Gastrocnemius medialis (tissue), 4 donors: ENCODE measurements at regions not wholly inside any gene's neighbourhood (a gene's known extent, or its start where the extent isn't known, plus 50 kb on each side); places are given as distances from the start of the nearest gene placed in this dataset.

Experiments used
- ATAC-seq, 2 donors: fragments of 150-250 bp; one replicate each; pipeline ENCODE4 v1.9.1; 2016
- DNase-seq, 2 donors: peaks; one replicate each; pipeline ENCODE4 v3.0.0-alpha.2; 2019
- H3K27ac ChIP-seq, 4 donors: fragments of 200-600 bp; sonication (generic); 1 replicate in 1 of 4; 2 replicates in 3 of 4; pipeline ENCODE4 v1.5.1; 2016 to 2018; ENCODE audit warnings: mild to moderate bottlenecking in 2 of 4, moderate library complexity in 1 of 4
- H3K27me3 ChIP-seq, 3 donors: fragments of 200-600 bp; sonication (generic) in 2 of 3; 1 replicate in 1 of 3; 2 replicates in 2 of 3; pipeline versions ENCODE4 v1.5.1 to v1.6.0; 2016 to 2019; ENCODE audit warnings: mild to moderate bottlenecking in 1 of 3, moderate library complexity in 1 of 3
- H3K36me3 ChIP-seq, 2 donors: fragments of 200-600 bp; sonication (generic) in 1 of 2; one replicate each; pipeline ENCODE4 v1.5.1; 2017 to 2018
- H3K4me1 ChIP-seq, 2 donors: fragments of 200-600 bp; sonication (generic) in 1 of 2; one replicate each; pipeline ENCODE4 v1.5.1; 2016 to 2017; ENCODE audit warnings: mild to moderate bottlenecking in 2 of 2
- H3K4me3 ChIP-seq, 4 donors: fragments of 200-600 bp; sonication (generic) in 3 of 4; 1 replicate in 1 of 4; 2 replicates in 3 of 4; pipeline ENCODE4 v1.5.1; 2016 to 2019; ENCODE audit warnings: mild to moderate bottlenecking in 2 of 4
- H3K9me3 ChIP-seq, 3 donors: fragments of 200-600 bp; sonication (generic) in 2 of 3; 1 replicate in 1 of 3; 2 replicates in 2 of 3; pipeline ENCODE4 v1.5.1; 2016 to 2019
- POLR2A ChIP-seq, 2 donors: fragments of 450-650 bp; IDR thresholded peaks; one replicate each; pipeline ENCODE4 v1.6.1; 2017; ENCODE audit warnings: antibody characterized with exemption in 2 of 2, mild to moderate bottlenecking in 2 of 2, moderate library complexity in 2 of 2
- in situ Hi-C, 4 donors: fragments of 200-750 bp; cut with MboI; loops; one replicate each; pipeline versions ENCODE4 v1.15.0 to v1.8.0; 2017; ENCODE audit warnings: low sequenced_read_pairs in 4 of 4
- intact Hi-C: fragments of 100-400 bp; cut with DNase I; formaldehyde crosslinking; loops from one replicate; pipeline ENCODE4 v1.15.1; 2023; ENCODE audit warnings: low total_unique reads
- TF ChIP-seq, protein P1 (sequence below), 5 experiments: fragments of 450-650 bp in 3 of 5; fragments of 200-600 bp in 2 of 5; sonication (generic) in 2 of 5; IDR thresholded peaks in 4 of 5; conservative IDR thresholded peaks in 1 of 5; 1 replicate in 4 of 5; 2 replicates in 1 of 5; pipeline ENCODE4 v1.5.1; 2016 to 2019; ENCODE audit warnings: antibody characterized with exemption in 5 of 5, mild to moderate bottlenecking in 3 of 5, moderate library complexity in 3 of 5

DNA sequence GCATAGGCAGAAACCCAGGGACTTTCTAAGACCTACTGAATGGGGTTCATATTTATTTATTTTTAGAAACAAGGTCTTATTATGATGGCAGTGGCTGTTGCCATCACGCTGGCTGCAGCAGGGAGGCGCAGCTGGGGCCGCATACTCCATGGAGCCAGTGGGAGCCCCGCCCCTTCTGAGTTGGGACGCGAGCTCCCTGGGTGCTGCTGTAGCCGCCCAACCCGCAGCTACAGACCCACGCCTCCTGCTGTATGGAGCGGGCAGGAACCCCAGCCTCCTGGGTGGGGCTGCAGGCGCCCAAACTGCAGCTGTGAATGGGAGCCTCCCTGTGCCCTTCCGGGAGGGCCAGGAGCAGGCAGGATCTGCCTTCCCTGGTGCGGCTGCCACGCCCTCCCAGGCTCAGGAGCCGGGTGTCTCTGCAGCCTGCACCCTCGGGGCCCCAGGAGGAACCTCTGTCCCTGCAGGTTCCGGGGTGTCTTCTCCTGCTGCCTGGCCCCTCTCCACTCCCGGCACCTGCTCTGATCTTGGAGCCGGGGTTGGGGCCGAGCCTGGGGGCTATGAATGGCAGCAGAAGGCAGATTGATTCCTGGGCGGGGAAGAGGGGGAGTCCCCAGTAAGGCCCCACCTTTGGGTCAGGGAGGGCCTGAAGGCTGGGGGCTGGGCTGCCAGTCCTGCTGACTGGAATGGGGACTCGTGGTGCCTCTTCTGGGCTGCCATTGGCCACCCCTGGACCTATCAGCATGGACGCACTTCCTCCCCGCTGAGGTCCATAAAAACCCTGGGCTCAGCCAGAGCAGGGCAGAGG, 66.5 kb upstream of the LRRN2 start:
- Histone ChIP-seq H3K27ac (no peak overlapping the region), H3K4me3 (no peak overlapping the region), H3K4me1 (no peaks in the 10 kb centered on the region), H3K36me3 (no peaks in the 10 kb centered on the region), H3K9me3 (no peaks in the 10 kb centered on the region), H3K27me3 (peaks cover 0 to 3% (median 0%) of the 10 kb centered on the region in 3 donors)
- in situ Hi-C loops = no loop called here
- TF ChIP-seq, protein P1, sequence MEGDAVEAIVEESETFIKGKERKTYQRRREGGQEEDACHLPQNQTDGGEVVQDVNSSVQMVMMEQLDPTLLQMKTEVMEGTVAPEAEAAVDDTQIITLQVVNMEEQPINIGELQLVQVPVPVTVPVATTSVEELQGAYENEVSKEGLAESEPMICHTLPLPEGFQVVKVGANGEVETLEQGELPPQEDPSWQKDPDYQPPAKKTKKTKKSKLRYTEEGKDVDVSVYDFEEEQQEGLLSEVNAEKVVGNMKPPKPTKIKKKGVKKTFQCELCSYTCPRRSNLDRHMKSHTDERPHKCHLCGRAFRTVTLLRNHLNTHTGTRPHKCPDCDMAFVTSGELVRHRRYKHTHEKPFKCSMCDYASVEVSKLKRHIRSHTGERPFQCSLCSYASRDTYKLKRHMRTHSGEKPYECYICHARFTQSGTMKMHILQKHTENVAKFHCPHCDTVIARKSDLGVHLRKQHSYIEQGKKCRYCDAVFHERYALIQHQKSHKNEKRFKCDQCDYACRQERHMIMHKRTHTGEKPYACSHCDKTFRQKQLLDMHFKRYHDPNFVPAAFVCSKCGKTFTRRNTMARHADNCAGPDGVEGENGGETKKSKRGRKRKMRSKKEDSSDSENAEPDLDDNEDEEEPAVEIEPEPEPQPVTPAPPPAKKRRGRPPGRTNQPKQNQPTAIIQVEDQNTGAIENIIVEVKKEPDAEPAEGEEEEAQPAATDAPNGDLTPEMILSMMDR (IDR thresholded peaks at IDR 0.05 in 4 of 5, conservative IDR thresholded peaks at IDR 0.05 in 1 of 5) = no peak
- DNase-seq (no peak), ATAC-seq (no peak)
- intact Hi-C loops = no loop called here

DNA sequence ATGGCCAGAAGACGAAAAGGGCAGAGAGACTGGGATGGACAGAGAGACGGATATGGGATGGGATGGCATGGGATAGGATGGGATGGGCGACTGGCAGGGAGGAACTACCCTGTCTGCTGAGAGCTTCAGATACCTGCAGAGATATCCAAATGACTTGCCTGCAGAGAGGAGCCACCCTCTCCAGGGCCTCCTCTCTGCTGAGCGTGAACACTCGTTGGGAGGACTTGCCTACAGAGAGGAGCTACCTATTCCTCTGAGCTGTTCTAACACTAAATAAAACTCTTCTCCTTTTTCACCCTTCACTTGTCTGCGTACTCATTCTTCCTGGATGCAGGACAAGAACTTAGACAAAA, 67.1 kb upstream of the LRRN2 start:
- Histone ChIP-seq H3K4me1 (no peaks in the 10 kb centered on the region), H3K4me3 (no peak overlapping the region), H3K27ac (no peak overlapping the region), H3K9me3 (no peaks in the 10 kb centered on the region), H3K27me3 (peaks cover 0 to 3% (median 0%) of the 10 kb centered on the region in 3 donors), H3K36me3 (no peaks in the 10 kb centered on the region)
- ATAC-seq (no peak), DNase-seq (no peak)
- intact Hi-C loops (no loop called here), in situ Hi-C loops (no loop called here)
- no peak for TF ChIP-seq POLR2A (IDR thresholded peaks at IDR 0.05)
- TF ChIP-seq, protein P1 (IDR thresholded peaks at IDR 0.05 in 4 of 5, conservative IDR thresholded peaks at IDR 0.05 in 1 of 5) = no peak

DNA sequence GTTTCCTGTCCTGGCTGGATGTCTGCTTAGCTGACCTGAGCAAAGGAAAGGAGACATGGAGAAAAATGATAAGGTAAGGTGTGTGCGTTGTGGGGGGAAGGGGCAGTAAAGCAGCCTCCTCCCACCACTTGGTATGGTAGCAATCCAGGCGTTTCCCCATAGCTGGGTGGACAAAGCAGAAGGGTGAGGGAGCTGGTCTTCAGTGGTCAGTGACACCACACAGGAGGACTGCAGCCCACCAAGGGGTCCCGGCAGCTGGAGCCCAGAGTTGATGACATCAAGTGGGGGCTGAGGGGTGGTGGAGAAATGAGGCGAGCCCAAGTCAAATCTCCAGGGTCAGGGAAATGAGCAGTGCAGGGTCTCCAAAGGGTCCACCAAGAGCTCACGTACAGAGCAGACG, 69.3 kb upstream of the LRRN2 start:
- Histone ChIP-seq H3K4me1 (no peaks in the 10 kb centered on the region), H3K27ac (no peak overlapping the region), H3K4me3 (no peak overlapping the region), H3K36me3 (no peaks in the 10 kb centered on the region), H3K27me3 (peaks cover 0 to 3% (median 0%) of the 10 kb centered on the region in 3 donors), H3K9me3 (no peaks in the 10 kb centered on the region)
- intact Hi-C loops (no loop called here), in situ Hi-C loops (no loop called here)
- TF ChIP-seq, protein P1 (IDR thresholded peaks at IDR 0.05 in 4 of 5, conservative IDR thresholded peaks at IDR 0.05 in 1 of 5) = no peak
- TF ChIP-seq POLR2A (IDR thresholded peaks at IDR 0.05) = no peak
- no peak for DNase-seq
- no peak for ATAC-seq

DNA sequence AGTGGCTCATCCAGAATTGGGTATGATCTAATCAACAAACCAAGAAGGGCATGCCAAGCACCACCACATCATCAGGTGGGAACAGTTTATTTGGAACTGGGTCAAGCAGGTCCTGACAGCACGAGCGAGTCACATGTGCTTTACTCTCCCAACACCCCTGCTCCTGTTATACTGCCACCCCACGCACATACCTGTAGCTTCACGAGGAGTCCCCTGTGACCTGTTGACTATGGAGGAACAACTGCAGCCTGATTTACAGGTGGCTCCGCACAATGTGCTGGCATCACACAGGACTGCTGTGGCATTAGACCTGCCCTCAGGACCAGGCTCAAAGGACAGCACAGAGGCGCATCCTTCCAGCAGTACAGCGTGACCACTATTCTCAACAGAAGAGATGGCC, 70.8 kb upstream of the LRRN2 start:
- no peak for TF ChIP-seq POLR2A (IDR thresholded peaks at IDR 0.05)
- TF ChIP-seq, protein P1 (IDR thresholded peaks at IDR 0.05 in 4 of 5, conservative IDR thresholded peaks at IDR 0.05 in 1 of 5) = no peak
- in situ Hi-C loops (no loop called here), intact Hi-C loops (no loop called here)
- no peak for ATAC-seq
- DNase-seq = no peak
- H3K27me3 ChIP-seq = peaks cover 0 to 3% (median 0%) of the 10 kb centered on the region in 3 donors
- no peak overlapping the region for H3K4me3 ChIP-seq
- no peaks in the 10 kb centered on the region for H3K36me3 ChIP-seq
- H3K27ac ChIP-seq = no peak overlapping the region
- H3K4me1 ChIP-seq = no peaks in the 10 kb centered on the region
- H3K9me3 ChIP-seq = no peaks in the 10 kb centered on the region

DNA sequence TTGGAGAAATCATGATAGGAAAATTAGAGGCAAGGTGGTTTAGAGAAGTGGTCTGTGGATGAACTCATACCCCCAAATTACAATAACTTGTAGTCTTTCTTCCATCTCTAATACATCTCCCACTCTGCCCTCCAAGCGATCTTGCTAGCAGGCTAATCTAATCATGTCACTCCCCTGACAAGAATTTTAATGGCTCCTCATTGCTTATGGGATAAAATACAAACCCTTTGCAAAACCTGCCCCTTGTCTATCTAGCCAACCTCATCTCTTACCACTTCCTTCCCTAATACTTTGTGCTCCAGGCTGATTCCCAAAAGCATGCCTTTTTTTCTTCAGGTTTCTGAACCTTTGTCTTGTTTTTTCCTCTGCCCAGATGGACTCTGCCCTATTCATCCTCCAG, 71.3 kb upstream of the LRRN2 start:
- intact Hi-C loops (no loop called here), in situ Hi-C loops (no loop called here)
- peaks cover 0 to 3% (median 0%) of the 10 kb centered on the region in 3 donors for H3K27me3 ChIP-seq
- ATAC-seq = no peak
- no peaks in the 10 kb centered on the region for H3K36me3 ChIP-seq
- DNase-seq = no peak
- H3K9me3 ChIP-seq = no peaks in the 10 kb centered on the region
- H3K4me3 ChIP-seq = no peak overlapping the region
- H3K4me1 ChIP-seq = no peaks in the 10 kb centered on the region
- no peak for TF ChIP-seq POLR2A (IDR thresholded peaks at IDR 0.05)
- TF ChIP-seq, protein P1 (IDR thresholded peaks at IDR 0.05 in 4 of 5, conservative IDR thresholded peaks at IDR 0.05 in 1 of 5) = no peak
- no peak overlapping the region for H3K27ac ChIP-seq
